DMS53 treated with DMSO at 0.1 percent for 48 hours (cell line): ENCODE measurements at regions not wholly inside any gene's neighbourhood (a gene's known extent, or its start where the extent isn't known, plus 50 kb on each side); places are given as distances from the start of the nearest gene placed in this dataset.
A peak's percentile ranks its signal among the peaks of the same experiment; 100 is the strongest.
"Not testable (repeated sequence)": the region's sequence is repeated elsewhere in the genome, so short reads cannot be mapped to it uniquely, and the experiment has no call there.

Experiments
- DNase-seq: peaks from one replicate; lab custom pipeline; 2025; ENCODE audit not compliant: unreplicated experiment; lab: John Stamatoyannopoulos, UW

GRCh38 chr1:215287362-215287761, 204.8 kb downstream of the KCNK2 start:
- DNase-seq: peak; percentile 21

GRCh38 chr1:215290018-215290417, 207.5 kb downstream of the KCNK2 start:
- DNase-seq: no peak

GRCh38 chr1:215292932-215293331, 210.4 kb downstream of the KCNK2 start:
- DNase-seq: no peak

- DNase-seq: no peak
These were observed 223.9 kb downstream of the KCNK2 start for GRCh38 chr1:215306426-215306825.

- DNase-seq: no peak
These were observed 239.3 kb downstream of the KCNK2 start for GRCh38 chr1:215321802-215322201.

GRCh38 chr1:215323992-215324391, 241.5 kb downstream of the KCNK2 start:
- not testable (repeated sequence) for DNase-seq

GRCh38 chr1:215330426-215330825, 236.7 kb upstream of the KCTD3 start:
- no peak for DNase-seq

GRCh38 chr1:215344539-215344938, 222.6 kb upstream of the KCTD3 start:
- no peak for DNase-seq

- no peak for DNase-seq
These were observed 221.9 kb upstream of the KCTD3 start for GRCh38 chr1:215345208-215345607.

GRCh38 chr1:215345766-215346165, 221.3 kb upstream of the KCTD3 start:
- DNase-seq: no peak

GRCh38 chr1:215357901-215358300, 209.2 kb upstream of the KCTD3 start:
- no peak for DNase-seq

- no peak for DNase-seq
These were observed 208.7 kb upstream of the KCTD3 start for GRCh38 chr1:215358356-215358755.

- DNase-seq: no peak
These were observed 207.1 kb upstream of the KCTD3 start for GRCh38 chr1:215360031-215360430.

- no peak for DNase-seq
These were observed 206.3 kb upstream of the KCTD3 start for GRCh38 chr1:215360758-215361157.

- no peak for DNase-seq
These were observed 191.7 kb upstream of the KCTD3 start for GRCh38 chr1:215375381-215375780.

GRCh38 chr1:215376544-215377264, 190.4 kb upstream of the KCTD3 start:
- DNase-seq: no peak

GRCh38 chr1:215377746-215378145, 189.4 kb upstream of the KCTD3 start:
- no peak for DNase-seq

GRCh38 chr1:215380566-215380965, 186.5 kb upstream of the KCTD3 start:
- no peak for DNase-seq

GRCh38 chr1:215393476-215393875, 173.6 kb upstream of the KCTD3 start:
- DNase-seq: no peak

GRCh38 chr1:215394084-215394991, 172.8 kb upstream of the KCTD3 start:
- DNase-seq: no peak

GRCh38 chr1:215397106-215397505, 170.0 kb upstream of the KCTD3 start:
- DNase-seq: no peak

- DNase-seq: no peak
These were observed 169.3 kb upstream of the KCTD3 start for GRCh38 chr1:215397843-215398242.
